ENCODE measurements at regions not wholly inside any gene's neighbourhood (a gene's known extent, or its start where the extent isn't known, plus 50 kb on each side); places are given as distances from the start of the nearest gene placed in this dataset.

DNA sequence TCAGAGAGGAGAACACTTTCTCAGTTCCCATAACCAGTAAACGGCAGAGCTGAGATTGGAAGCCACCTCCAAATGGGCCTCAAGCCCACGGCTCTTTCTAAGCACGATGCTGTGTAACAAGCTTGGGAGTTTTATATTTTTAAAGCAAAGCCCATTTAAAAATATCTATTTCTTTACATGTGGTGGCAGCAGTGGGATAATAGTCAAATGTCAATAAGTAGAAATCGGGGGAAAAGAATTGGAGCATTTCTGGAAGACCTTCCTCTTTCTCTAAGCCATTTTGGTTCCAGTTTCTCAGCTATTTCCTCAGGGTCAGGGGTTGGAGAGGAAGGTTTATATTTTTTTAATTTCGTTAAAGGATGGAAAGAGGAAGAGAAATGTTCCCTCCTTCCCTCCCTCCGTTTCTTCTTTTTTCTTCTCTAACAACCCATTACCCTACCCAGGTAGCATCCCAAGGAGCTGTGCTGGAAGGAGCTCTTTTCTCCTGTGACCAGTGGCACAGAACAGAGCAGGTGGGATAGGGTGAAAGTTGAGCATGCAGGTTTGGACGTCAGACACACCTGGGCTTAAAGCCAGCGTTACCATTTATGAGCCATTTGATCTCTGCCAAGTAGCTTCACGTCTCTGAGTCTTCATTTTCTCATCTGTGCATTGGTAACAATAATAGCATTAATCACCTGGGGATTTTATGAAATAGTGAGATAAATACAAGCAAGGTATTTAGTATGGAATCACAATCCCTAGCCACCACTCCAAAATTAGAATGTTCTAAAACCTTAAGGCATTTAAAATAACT, 515.7 kb downstream of the RPS24 start:
- DNase-seq, result no peak

DNA sequence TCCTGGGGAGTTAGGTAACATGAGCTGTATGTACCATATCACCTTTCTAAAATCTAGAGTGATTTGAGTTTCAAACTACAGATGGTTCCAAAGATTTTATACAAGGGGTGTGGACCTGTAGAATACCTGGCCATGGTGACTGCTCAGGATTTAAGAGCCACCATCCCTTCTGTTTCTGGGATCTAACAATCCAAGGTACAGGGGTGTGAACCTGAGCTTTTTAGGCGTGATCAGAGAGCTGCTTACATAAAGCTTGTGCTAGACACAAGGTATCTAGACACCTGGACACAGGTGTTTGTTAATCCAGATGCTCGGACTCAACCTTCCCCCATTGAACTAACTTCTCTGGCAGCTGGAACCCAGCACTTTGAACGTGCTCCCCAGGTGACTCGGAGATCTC, 516.4 kb downstream of the RPS24 start:
- no peak for DNase-seq

DNA sequence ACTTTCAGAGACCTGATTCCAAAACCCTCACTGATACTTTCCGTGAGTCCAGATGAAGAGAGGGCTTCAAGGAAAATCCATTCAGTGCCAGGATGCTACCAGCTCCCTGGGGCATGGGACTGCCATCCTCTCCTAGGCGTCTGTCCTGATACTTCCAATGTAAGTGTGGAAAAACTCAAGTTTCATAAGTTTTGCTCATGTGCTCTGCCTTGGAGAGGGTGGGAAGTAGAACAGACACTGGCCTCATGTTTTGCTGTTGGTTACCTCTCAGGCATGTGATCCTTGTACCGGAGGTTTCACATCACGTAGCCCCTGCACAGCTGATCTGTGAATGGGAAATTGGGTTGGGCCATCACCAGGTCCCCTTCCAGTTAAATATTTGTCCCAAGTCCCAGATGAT, 517.1 kb downstream of the RPS24 start:
- no peak for DNase-seq

DNA sequence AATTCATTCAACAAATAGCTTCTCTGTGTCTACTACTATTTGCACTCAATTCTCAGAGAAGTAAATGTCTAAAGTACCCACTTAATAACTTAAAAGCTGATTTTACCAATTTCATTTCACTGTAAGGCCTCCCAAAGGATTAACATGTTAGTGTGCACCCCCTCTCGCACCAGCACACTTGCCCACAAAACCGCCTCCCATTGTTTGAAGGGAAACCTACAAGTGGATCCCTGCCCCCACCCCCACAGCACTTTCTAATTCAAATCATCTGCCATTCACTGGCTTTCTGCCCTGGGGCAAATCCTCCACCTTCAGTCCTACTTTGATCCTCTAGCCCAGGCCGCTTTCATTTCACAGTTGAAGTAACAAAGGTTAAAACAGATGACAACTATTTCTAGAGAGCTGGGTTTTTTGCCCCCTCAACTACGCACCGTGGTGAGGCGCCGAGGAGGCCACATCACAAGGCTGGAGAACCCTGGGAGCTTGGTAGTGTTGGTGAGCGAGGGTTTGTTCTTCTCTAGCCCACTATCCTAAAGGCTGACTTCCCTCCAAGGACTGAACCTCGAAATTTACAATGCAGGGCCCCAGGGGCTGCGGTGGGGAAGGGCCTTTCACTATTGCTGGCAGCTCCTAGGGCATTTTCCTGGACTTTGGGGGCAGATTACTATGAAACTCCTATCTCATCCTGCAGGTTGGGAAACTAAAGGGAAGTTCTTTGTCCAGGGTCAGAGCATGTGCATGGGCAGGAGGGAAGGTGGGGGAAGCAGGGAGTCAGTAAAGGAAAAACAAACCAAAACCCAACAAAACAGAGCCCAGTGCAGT, 517.4 kb upstream of the ZMIZ1 start:
- no peak for DNase-seq

DNA sequence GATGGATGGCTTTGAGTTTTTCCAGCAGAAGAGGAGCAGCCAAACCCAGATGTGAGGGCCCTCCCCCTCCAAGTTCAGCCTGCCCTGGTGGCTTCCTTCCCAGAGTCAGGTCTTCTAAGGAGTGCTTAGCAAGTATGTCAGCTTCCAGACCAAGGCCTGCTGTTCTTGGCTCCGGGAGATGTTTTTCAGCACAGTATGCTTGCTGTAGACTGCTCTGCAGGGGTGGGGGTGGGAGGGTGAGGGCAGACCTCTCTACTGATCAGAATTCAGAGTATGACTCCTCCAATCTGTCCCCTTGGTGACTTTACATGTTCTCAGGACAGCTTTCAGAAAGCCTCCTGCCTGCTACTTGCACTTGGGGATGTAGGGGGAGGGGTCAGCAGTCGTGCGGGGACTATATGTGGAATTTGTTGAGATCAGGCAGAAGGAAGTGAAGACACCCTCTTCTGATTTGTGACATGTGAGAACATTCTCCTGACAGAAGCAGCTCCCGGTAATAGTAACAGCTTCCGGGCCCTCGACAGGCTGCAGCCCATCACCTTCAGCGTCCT, 516.4 kb upstream of the ZMIZ1 start:
- DNase-seq, result no peak

DNA sequence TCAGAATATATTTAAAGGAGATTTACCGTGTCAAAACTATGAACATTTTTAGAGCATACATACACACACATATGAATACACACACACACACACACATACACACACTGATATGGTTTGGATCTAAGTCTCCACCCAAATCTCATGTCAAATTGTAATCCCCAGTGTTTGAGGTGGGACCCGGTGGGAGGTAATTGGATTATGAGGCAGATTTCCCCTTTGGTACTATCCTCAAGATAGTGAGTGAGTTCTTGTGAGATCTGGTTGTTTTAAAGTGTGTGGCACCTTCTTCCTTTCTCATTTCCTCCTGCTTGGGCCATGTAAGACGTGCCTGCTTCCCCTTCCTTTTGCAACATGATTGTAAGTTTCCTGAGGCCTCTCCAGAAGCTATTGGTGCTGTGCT, 515.0 kb upstream of the ZMIZ1 start:
- DNase-seq, result no peak

DNA sequence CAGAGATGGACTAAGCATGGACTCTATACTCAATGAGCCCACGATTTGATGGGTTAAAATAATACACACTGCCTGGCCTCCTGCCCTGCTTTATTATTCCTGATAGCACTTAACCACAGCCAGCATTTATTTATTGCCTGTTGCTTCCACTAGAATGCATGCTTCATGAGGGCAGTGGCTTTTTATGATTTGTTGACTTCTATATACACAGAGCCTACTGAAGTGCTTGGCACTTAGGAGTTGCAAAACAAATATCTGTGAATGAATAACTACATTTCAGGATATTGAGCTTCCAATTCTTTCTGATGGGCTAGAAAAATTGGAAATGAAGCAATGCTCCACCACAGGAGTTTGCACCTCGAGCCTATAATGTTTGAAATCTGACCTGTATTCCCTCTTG, 513.6 kb upstream of the ZMIZ1 start:
- DNase-seq, result no peak

DNA sequence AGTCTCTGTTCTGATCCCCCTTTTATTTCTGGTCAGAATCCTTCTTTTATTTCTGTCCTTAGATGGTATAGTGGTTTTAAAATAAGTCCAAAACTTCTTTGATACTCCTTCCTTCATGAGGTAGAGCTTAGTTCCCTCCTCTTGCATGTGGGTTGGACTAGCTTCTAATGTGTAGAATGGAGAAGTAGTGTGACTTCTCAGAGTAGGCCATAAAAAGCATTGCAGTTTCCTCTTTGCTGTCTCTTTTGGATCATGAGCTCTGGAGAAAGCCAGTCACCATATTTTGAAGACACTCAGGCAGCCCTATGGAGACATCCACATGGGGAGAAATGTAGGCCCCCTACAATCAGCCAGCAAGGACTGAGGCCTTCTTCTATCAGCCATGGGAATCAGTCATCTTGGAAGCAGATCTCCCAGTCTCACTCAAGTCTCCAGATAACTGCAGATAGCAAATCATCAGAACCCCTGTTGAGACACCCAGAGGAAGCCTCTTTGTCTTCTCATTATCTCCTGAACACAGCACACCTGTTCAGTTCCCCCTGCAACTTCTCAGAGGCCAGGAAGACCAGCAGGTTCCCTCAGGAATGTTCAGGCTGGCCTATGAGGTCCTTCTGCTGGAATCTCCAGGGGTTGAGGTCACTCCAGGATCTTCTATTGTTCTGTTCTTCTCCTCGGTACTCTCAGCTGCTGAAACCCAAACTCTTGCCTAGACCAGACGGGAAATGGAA, 511.9 kb upstream of the ZMIZ1 start:
- no peak for DNase-seq

DNA sequence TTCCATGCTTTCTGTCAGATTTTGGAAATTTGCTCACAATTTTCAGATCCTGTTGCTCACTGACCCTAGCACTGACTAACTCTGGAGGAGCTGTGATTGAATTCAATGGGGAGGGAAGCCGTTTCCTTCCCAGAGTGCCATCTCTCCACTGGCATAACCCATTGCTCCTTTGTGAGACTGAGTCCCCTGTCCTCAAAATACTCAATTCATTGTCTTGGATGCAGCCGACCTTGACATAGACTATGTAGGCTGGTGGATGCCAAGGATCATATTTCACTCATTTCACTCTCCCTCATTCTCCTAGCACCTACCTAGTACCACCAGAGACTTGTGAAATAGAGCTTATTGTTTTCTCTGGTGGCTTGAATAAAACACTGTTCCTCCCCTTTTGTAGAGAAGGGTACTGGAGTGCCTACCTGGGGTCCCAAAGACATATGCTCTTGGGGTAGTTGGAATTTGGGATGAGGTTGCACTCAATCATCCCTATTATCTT, 511.3 kb upstream of the ZMIZ1 start:
- no peak for DNase-seq

DNA sequence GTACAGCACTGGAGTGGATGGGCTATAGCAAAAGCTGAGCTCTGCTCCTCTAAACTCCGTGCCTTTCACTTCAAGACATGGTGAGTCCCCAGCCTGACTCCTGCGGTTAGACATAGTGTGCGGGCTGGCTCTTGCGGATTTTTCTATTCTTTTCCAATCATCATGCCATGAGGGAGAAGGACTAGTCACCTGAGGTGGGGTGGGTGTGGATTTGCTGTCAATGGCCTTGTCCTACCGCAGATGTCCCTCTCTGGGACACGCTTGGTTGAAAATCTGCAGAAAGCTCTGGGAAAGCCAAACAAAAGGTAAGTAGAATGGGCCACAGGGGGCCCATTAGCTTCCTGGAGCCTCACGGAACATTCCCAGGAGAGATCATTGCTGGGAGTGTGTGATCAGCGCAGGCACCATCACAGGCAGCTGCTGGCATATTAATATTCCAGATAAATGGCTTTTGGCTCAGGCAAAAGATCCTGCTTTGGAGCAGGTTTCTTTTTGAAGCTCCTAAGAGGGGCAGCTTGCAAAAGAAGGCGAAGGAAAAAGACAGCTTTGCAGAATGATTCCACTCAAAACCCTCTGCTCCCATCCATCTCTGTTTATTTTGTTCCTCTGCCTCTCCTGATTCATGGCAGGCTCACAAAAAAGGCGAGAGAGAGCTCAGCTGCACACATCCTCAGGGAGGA, 509.0 kb upstream of the ZMIZ1 start:
- DNase-seq, result no peak

DNA sequence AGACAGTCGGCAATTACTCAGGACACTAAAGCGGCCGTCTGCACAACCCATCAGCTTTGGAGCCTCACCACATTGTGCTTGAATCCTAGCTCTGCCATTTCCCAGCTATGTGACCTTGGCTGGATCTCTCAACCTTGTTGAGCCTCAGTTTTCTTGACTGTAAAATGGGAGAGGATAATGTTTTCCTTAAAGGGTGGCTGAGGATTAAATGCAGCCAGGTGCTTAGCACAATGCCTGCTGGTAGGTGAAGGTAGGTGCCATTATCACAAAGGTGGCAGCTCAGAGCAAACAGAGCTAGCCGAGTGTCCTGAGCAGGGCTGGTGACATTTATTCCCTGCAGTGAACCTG, 508.5 kb upstream of the ZMIZ1 start:
- DNase-seq, result no peak

DNA sequence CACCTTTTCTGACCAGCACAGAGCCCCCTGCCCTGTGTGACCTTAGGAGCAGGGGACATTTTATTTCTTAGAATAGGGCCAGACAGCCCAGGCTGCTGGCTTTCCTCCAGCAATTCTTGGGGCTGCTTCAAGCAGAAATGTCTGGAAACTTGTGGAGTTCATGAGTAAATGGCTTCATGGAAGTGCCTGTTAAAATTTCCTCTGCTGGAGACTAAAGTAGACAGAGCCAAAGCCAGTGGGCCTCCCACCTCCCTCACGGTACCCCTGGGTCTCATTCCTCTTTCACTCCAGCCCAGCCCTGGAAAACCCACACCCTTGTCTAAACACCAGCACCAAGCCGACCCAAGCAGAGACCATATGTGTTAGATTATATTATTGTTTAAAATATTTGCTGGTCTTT, 505.5 kb upstream of the ZMIZ1 start:
- DNase-seq, result no peak

DNA sequence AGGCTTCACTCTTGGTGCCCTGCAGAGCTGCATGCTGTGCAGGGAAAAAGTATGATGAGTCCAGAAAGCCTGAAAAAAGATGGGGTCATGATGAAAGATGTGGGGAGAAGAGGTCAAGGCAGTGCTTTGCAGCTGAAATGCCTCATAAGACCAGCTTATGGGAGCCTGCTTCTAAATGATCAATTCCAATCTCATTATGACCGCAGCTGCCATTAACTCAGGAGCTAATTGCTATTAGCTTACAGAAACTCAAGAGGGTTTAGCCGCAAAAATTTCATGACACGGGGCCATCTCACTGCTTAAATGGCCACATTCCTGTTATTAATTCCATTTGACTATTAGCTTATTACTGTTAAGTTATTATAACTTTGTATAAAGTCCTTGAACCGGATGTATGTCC, 502.9 kb upstream of the ZMIZ1 start:
- no peak for DNase-seq

DNA sequence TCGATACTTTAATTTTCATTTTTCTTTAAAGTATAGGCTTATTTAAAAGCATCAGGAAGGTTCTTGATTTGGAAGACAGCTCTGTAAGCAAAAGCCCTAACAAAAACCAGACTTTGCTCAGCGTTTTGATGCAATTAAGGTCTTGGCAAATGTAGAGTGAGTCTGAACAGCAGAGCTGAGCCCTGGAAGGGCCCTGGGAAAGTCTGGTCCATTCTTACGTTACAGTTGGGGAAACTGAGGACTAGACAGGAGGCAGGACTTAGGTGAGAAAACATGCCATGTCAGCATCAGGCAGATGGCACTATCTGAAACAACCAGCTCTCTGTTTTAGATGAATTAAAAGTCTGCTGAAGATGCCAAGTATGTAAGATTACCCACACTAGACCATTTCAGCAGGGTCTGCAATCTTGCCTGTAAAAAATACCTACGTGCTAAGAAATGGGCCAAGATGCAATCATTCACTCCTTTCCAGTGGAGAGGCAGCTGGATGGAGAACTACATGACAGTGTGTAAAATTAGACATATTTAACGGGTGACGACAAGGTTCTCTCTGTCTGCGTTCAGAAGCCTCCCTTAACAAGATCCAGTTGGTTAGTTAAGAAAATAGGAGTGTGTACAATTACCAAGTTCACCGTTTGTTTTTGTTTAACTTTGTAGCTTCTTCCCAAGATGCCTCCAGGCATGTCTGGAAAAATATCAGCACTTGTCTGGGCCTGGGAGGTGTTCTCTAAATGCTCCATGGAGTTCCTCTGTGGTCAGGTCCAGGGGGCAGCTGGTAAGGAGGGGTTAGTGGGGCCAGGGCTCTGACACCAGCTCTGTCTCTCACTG, 502.3 kb upstream of the ZMIZ1 start:
- DNase-seq, result no peak

DNA sequence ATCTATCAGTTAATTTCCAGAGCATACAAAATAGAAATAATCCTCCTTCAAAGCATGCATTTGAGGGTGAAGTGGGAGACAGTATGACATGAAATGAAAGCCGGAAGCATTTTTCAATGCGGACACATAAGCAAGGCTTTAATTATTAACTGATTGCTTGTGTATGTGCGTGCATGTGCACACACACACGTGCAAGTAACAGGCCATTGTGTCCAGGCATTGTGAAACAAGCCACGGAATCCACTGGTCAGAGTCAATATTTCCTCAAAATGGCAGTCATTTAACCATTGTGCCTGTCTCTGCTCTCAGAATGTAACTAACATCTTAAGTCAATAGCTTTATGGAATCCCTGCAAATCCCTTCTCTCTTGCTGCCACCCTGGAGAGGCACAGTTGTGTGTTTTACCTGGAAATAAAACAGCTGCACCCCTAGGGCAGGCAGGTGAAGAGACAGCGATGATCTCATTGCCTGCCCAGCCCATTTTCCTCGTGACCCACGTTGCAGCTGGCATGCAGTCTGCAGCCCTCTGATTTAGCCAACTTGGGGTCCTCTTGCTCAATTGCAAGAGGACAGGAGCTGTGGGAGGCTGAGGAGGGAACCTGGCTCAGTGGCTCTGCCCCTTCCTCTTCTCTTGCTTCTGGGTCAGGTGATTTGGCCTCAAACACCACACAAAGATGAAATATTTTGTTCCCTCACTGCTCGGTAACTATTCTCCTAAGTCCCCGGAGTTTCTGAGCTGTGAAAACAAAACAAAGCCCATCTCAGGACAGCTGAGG, 500.9 kb upstream of the ZMIZ1 start:
- no peak for DNase-seq

DNA sequence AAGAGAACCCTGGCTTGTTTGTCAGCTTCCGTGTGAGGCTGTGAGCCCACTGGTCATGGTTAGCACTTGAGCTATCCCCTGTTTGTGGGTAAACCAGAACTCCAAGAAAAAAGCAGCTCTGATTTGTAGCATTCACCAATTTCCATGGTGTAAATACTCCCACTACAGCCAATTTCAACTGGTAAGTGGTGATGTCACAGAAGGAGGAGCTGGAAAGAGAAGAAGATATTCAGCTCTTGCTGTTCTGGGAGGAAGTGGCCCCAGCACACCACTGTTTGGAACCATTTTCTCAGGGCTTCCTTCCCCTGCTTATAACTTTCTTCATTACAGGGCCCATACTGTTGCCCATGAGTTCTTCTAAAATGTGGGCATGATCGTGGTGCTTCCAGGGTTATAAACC, 500.1 kb upstream of the ZMIZ1 start:
- no peak for DNase-seq

DNA sequence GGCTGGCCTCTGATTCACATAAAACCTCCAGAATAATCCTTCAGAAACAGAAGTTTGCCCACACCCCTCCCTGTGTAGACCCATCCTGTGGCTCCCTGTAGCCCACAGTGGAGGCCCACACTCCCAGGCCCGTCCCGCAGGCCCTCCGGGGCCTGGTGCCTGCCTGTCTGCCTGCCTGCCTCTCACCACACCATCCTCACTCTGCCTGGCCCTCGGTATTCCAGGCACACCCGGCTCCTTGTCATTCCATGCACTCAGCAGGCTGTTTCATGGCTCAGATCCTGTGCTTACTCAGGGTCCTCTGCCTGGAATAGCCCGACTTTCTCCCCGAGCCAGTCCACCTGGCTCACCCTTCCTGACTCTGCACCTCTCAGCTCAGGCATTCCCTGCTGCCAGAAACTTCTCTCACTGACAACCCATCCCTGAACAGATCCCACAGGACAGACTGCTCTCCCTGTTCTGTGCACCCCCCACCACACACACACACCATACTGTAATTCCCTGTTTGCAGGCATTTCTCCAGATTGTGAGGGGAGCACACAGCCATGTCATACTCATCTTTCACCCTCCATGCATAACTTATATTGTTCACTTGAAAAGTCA, 498.0 kb upstream of the ZMIZ1 start:
- no peak for DNase-seq

DNA sequence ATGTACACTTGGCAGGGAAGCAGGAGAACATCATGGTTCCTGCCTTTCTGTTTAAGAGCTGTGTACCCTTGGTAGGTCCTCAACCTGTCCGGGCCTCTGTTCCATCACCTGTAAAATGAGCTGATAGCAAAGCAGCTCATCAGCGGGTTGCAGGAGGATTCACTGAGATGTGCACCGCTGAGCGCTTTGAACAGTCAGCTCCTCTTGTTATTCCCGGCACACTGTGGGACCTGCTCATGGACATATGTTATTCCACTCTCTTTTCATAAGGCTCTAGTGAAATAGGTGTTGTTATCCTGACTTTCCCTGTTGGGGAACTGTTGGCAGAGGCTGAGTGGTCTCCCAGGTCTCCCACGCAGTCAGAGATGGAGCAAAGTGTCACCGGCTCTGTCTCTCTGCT, 497.5 kb upstream of the ZMIZ1 start:
- DNase-seq, result no peak

DNA sequence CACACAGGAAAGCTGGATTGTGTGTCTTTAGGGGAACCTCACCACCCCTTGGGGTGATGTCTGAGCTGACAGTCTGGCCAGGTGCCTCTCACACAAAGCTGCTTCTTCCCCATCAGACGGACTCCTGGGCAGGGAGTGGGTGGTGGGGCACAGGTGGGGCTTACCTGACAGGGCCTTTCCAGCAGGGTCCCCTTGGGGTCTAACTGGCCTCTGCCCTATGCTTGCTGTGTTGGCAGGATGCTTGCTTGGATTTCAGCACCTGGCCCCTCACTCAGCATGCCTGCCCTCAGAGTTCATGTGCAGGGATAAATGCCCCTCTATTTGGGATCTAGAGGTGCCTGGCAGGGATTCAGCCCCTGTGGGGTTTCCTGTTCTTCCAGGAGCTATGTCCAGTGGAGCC, 496.9 kb upstream of the ZMIZ1 start:
- no peak for DNase-seq

DNA sequence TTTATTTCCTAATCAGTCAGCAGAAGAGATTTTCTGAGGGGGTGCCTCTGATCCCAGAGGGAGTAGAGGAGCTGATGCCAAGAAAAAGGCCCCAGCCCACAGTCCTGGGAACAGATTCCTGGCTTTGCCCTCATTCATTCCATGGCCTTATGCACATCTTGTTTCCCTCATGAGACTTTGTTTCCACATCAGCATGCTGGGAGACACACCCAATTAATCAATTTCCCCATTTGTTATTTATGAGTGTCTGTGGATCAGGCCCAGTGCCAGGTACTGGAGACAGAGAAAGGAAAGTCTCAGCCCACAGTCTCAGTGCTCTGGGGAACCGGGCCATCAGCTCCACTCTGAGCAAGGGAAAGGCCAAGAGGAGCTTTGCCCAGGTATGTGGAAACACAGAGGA, 496.2 kb upstream of the ZMIZ1 start:
- DNase-seq, result no peak

DNA sequence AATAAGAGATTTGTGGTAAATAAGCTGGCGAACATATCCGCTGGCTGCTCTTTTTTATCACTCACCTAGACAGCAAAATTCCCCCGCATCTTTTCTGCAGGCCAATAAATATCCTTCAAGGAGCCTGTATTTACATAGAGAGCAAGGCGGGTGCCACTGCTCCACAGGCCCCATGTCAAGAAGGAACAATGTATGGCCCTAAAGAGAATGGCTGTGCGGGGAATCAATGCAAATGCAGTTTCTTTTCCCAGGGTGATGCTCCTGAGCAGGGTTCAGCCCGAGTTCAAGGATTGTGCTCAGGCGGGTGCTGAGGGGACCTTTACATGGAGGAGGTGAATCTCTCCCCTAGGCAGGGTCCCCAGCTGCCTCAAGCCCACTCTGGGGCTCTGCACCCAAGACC, 494.2 kb upstream of the ZMIZ1 start:
- no peak for DNase-seq
